ENCODE measurements at regions not wholly inside any gene's neighbourhood (a gene's known extent, or its start where the extent isn't known, plus 50 kb on each side); places are given as distances from the start of the nearest gene placed in this dataset.
"Not testable (repeated sequence)": the region's sequence is repeated elsewhere in the genome, so short reads cannot be mapped to it uniquely, and the experiment has no call there.

GRCh38 chr12:58419905-58420304, 478.5 kb downstream of the ATP23 start:
- Histone ChIP-seq H3K9me3 (no peaks in the 10 kb centered on the region), H3K4me3 (ENCODE audit: low read depth, low read length) (no peak overlapping the region), H3K27me3 (no peaks in the 10 kb centered on the region), H3K4me1 (no peaks in the 10 kb centered on the region), H3K36me3 (no peaks in the 10 kb centered on the region)
- no peak for DNase-seq
- TF ChIP-seq CTCF (IDR thresholded peaks at IDR 0.05; ENCODE audit: low read depth, low read length): no peak

GRCh38 chr12:58420503-58420902, 479.1 kb downstream of the ATP23 start:
- Histone ChIP-seq H3K27me3 (no peaks in the 10 kb centered on the region), H3K36me3 (no peaks in the 10 kb centered on the region), H3K9me3 (no peaks in the 10 kb centered on the region), H3K4me3 (ENCODE audit: low read depth, low read length) (no peak overlapping the region), H3K4me1 (no peaks in the 10 kb centered on the region)
- no peak for TF ChIP-seq CTCF (IDR thresholded peaks at IDR 0.05; ENCODE audit: low read depth, low read length)
- DNase-seq: no peak

GRCh38 chr12:58421990-58422389, 480.6 kb downstream of the ATP23 start:
- DNase-seq: no peak
- H3K4me1 ChIP-seq: no peaks in the 10 kb centered on the region
- no peak for TF ChIP-seq CTCF (IDR thresholded peaks at IDR 0.05; ENCODE audit: low read depth, low read length)
- no peaks in the 10 kb centered on the region for H3K27me3 ChIP-seq
- no peak overlapping the region for H3K4me3 ChIP-seq (ENCODE audit: low read depth, low read length)
- H3K9me3 ChIP-seq: no peaks in the 10 kb centered on the region
- no peaks in the 10 kb centered on the region for H3K36me3 ChIP-seq

GRCh38 chr12:58424735-58425392, 483.5 kb downstream of the ATP23 start:
- no peak for DNase-seq
- no peak for TF ChIP-seq CTCF (IDR thresholded peaks at IDR 0.05; ENCODE audit: low read depth, low read length)

GRCh38 chr12:58425481-58426392, 484.4 kb downstream of the ATP23 start:
- H3K4me1 ChIP-seq: no peaks in the 10 kb centered on the region
- no peak overlapping the region for H3K4me3 ChIP-seq (ENCODE audit: low read depth, low read length)
- no peaks in the 10 kb centered on the region for H3K9me3 ChIP-seq
- TF ChIP-seq CTCF (IDR thresholded peaks at IDR 0.05; ENCODE audit: low read depth, low read length): no peak
- H3K36me3 ChIP-seq: no peaks in the 10 kb centered on the region
- no peaks in the 10 kb centered on the region for H3K27me3 ChIP-seq
- DNase-seq: no peak

More at GRCh38 chr12:58424735-58425392, 483.5 kb downstream of the ATP23 start:
- Histone ChIP-seq H3K4me1 (no peaks in the 10 kb centered on the region), H3K36me3 (no peaks in the 10 kb centered on the region), H3K9me3 (no peaks in the 10 kb centered on the region), H3K27me3 (no peaks in the 10 kb centered on the region), H3K4me3 (ENCODE audit: low read depth, low read length) (no peak overlapping the region)

- not testable (repeated sequence) for H3K4me3 ChIP-seq (ENCODE audit: low read depth, low read length); H3K27me3 ChIP-seq; H3K9me3 ChIP-seq; DNase-seq; H3K36me3 ChIP-seq; H3K4me1 ChIP-seq
These were observed 485.1 kb downstream of the ATP23 start for GRCh38 chr12:58426437-58426836.

Measured in BE2C (cell line).